Hepatocyte (in vitro differentiated cells): ENCODE measurements at regions not wholly inside any gene's neighbourhood (a gene's known extent, or its start where the extent isn't known, plus 50 kb on each side); places are given as distances from the start of the nearest gene placed in this dataset.

Source experiments
- CTCF ChIP-seq: fragments of 200-600 bp; sonication (generic); IDR thresholded peaks from 2 replicates; pipeline ENCODE4 v1.5.1; 2016; ENCODE audit warnings: antibody characterized with exemption, mild to moderate bottlenecking; ENCODE audit not compliant: poor library complexity
- EZH2 ChIP-seq: fragments of 200-600 bp; sonication (generic); IDR thresholded peaks from 2 replicates; pipeline ENCODE4 v1.6.1; 2016; ENCODE audit warnings: antibody characterized with exemption, mild to moderate bottlenecking, borderline replicate concordance
- EZH2phosphoT487 ChIP-seq: fragments of 200-600 bp; sonication (generic); IDR thresholded peaks from one replicate; pipeline ENCODE4 v1.6.1; 2018; ENCODE audit warnings: antibody characterized with exemption, mild to moderate bottlenecking, low read depth, moderate library complexity; ENCODE audit not compliant: unreplicated experiment, severe bottlenecking

- no peak for TF ChIP-seq CTCF
- TF ChIP-seq EZH2 = no peak
- TF ChIP-seq EZH2phosphoT487 = no peak
Observed at GRCh38 chr11:134664447-134665187, 252.6 kb upstream of the B3GAT1 start.
